ENCODE measurements at regions not wholly inside any gene's neighbourhood (a gene's known extent, or its start where the extent isn't known, plus 50 kb on each side); places are given as distances from the start of the nearest gene placed in this dataset.

- no peak overlapping the region for H3K18ac ChIP-seq (ENCODE audit: low read length)
Measured at GRCh38 chr5:120151825-120152224, 312.3 kb upstream of the PRR16 start.

GRCh38 chr5:120152472-120152871, 311.6 kb upstream of the PRR16 start:
- no peak overlapping the region for H3K14ac ChIP-seq (ENCODE audit: low read length)
- no peak overlapping the region for H3K4me3 ChIP-seq (ENCODE audit: low read depth, low read length)
- H3K27me3 ChIP-seq (ENCODE audit: insufficient read depth, low read length) = no peaks in the 10 kb centered on the region
- H3K4ac ChIP-seq (ENCODE audit: low read depth, low read length) = no peak overlapping the region
- H3K23ac ChIP-seq (ENCODE audit: low read length) = no peak overlapping the region
- no peaks in the 10 kb centered on the region for H3K4me1 ChIP-seq (ENCODE audit: control insufficient read depth in 1 of 2, insufficient read depth in 2 of 2, low read length in 2 of 2)
- no peaks in the 10 kb centered on the region for H3K36me3 ChIP-seq (ENCODE audit: control insufficient read depth in 1 of 2, insufficient read depth in 2 of 2, low read length in 2 of 2)
- H2BK12ac ChIP-seq (ENCODE audit: low read length) = no peak overlapping the region
- H2BK120ac ChIP-seq (ENCODE audit: insufficient read depth, low read length, poor library complexity) = no peak overlapping the region
- no peak overlapping the region for H2BK5ac ChIP-seq (ENCODE audit: low read depth, low read length, poor library complexity)
- H3K27ac ChIP-seq (ENCODE audit: low read depth, low read length) = no peak overlapping the region
- WGBS (ENCODE audit: extremely low coverage, insufficient coverage, insufficient read length) = no CpG with 5 or more reads among the region's 2 CpGs
- no peaks in the 10 kb centered on the region for H3K9me3 ChIP-seq (ENCODE audit: insufficient read depth, low read depth, low read length)
- no peak overlapping the region for H3K9ac ChIP-seq (ENCODE audit: low read length)
- no peak overlapping the region for H2AFZ ChIP-seq (ENCODE audit: insufficient read depth, low read length, poor library complexity)
- no peak overlapping the region for H3K4me2 ChIP-seq (ENCODE audit: low read length)
- H2AK5ac ChIP-seq (ENCODE audit: low read length) = no peak overlapping the region
- no peaks in the 10 kb centered on the region for H3K79me1 ChIP-seq (ENCODE audit: low read length)
- no peak overlapping the region for H4K12ac ChIP-seq (ENCODE audit: low read depth, low read length)
- no peak overlapping the region for H4K8ac ChIP-seq (ENCODE audit: low read depth, low read length)
- H3K79me2 ChIP-seq (ENCODE audit: control insufficient read depth, insufficient read depth, low read length, poor library complexity) = no peaks in the 10 kb centered on the region
- peak; percentile 30 to 63 for DNase-seq
- no peak overlapping the region for H4K91ac ChIP-seq (ENCODE audit: low read depth, low read length)
- H3K18ac ChIP-seq (ENCODE audit: low read length) = no peak overlapping the region

More at GRCh38 chr5:120151825-120152224, 312.3 kb upstream of the PRR16 start:
- no peaks in the 10 kb centered on the region for H3K4me1 ChIP-seq (ENCODE audit: control insufficient read depth in 1 of 2, insufficient read depth in 2 of 2, low read length in 2 of 2)
- H2AFZ ChIP-seq (ENCODE audit: insufficient read depth, low read length, poor library complexity) = no peak overlapping the region
- H2BK120ac ChIP-seq (ENCODE audit: insufficient read depth, low read length, poor library complexity) = no peak overlapping the region
- WGBS (ENCODE audit: extremely low coverage, insufficient coverage, insufficient read length) = no CpG with 5 or more reads among the region's 1 CpG
- H3K23ac ChIP-seq (ENCODE audit: low read length) = no peak overlapping the region
- no peak overlapping the region for H3K27ac ChIP-seq (ENCODE audit: low read depth, low read length)
- H2BK5ac ChIP-seq (ENCODE audit: low read depth, low read length, poor library complexity) = no peak overlapping the region
- H3K36me3 ChIP-seq (ENCODE audit: control insufficient read depth in 1 of 2, insufficient read depth in 2 of 2, low read length in 2 of 2) = no peaks in the 10 kb centered on the region
- H3K4me2 ChIP-seq (ENCODE audit: low read length) = no peak overlapping the region
- no peak overlapping the region for H3K14ac ChIP-seq (ENCODE audit: low read length)
- no peaks in the 10 kb centered on the region for H3K27me3 ChIP-seq (ENCODE audit: insufficient read depth, low read length)
- no peak overlapping the region for H3K4me3 ChIP-seq (ENCODE audit: low read depth, low read length)
- no peak overlapping the region for H3K9ac ChIP-seq (ENCODE audit: low read length)
- H3K4ac ChIP-seq (ENCODE audit: low read depth, low read length) = no peak overlapping the region
- no peaks in the 10 kb centered on the region for H3K79me2 ChIP-seq (ENCODE audit: control insufficient read depth, insufficient read depth, low read length, poor library complexity)
- no peak for DNase-seq
- H2BK12ac ChIP-seq (ENCODE audit: low read length) = no peak overlapping the region
- no peak overlapping the region for H4K12ac ChIP-seq (ENCODE audit: low read depth, low read length)
- no peak overlapping the region for H4K91ac ChIP-seq (ENCODE audit: low read depth, low read length)
- no peaks in the 10 kb centered on the region for H3K9me3 ChIP-seq (ENCODE audit: insufficient read depth, low read depth, low read length)
- H4K8ac ChIP-seq (ENCODE audit: low read depth, low read length) = no peak overlapping the region
- no peaks in the 10 kb centered on the region for H3K79me1 ChIP-seq (ENCODE audit: low read length)
- H2AK5ac ChIP-seq (ENCODE audit: low read length) = no peak overlapping the region

- Histone ChIP-seq H3K4me1 (ENCODE audit: control insufficient read depth in 1 of 2, insufficient read depth in 2 of 2, low read length in 2 of 2) (no peaks in the 10 kb centered on the region), H3K79me1 (ENCODE audit: low read length) (no peaks in the 10 kb centered on the region), H2AK5ac (ENCODE audit: low read length) (no peak overlapping the region), H4K12ac (ENCODE audit: low read depth, low read length) (no peak overlapping the region), H4K91ac (ENCODE audit: low read depth, low read length) (no peak overlapping the region), H3K23ac (ENCODE audit: low read length) (no peak overlapping the region), H3K36me3 (ENCODE audit: control insufficient read depth in 1 of 2, insufficient read depth in 2 of 2, low read length in 2 of 2) (no peaks in the 10 kb centered on the region), H3K4me2 (ENCODE audit: low read length) (no peak overlapping the region), H3K18ac (ENCODE audit: low read length) (no peak overlapping the region), H3K9me3 (ENCODE audit: insufficient read depth, low read depth, low read length) (no peaks in the 10 kb centered on the region), H3K27ac (ENCODE audit: low read depth, low read length) (no peak overlapping the region), H3K14ac (ENCODE audit: low read length) (no peak overlapping the region), H3K79me2 (ENCODE audit: control insufficient read depth, insufficient read depth, low read length, poor library complexity) (no peaks in the 10 kb centered on the region), H3K27me3 (ENCODE audit: insufficient read depth, low read length) (no peaks in the 10 kb centered on the region), H2BK5ac (ENCODE audit: low read depth, low read length, poor library complexity) (no peak overlapping the region), H3K9ac (ENCODE audit: low read length) (no peak overlapping the region), H2AFZ (ENCODE audit: insufficient read depth, low read length, poor library complexity) (no peak overlapping the region), H4K8ac (ENCODE audit: low read depth, low read length) (no peak overlapping the region), H3K4me3 (ENCODE audit: low read depth, low read length) (no peak overlapping the region), H2BK120ac (ENCODE audit: insufficient read depth, low read length, poor library complexity) (no peak overlapping the region), H2BK12ac (ENCODE audit: low read length) (no peak overlapping the region), H3K4ac (ENCODE audit: low read depth, low read length) (no peak overlapping the region)
- peak in 1 of 2 donors; percentile 33 for DNase-seq
- no CpG with 5 or more reads among the region's 4 CpGs for WGBS (ENCODE audit: extremely low coverage, insufficient coverage, insufficient read length)
Measured at GRCh38 chr5:120152931-120153330, 311.2 kb upstream of the PRR16 start.

- Histone ChIP-seq H3K9me3 (ENCODE audit: insufficient read depth, low read depth, low read length) (no peaks in the 10 kb centered on the region), H3K9ac (ENCODE audit: low read length) (no peak overlapping the region), H4K8ac (ENCODE audit: low read depth, low read length) (no peak overlapping the region), H3K27me3 (ENCODE audit: insufficient read depth, low read length) (no peaks in the 10 kb centered on the region), H3K4me1 (ENCODE audit: control insufficient read depth in 1 of 2, insufficient read depth in 2 of 2, low read length in 2 of 2) (no peaks in the 10 kb centered on the region), H2BK120ac (ENCODE audit: insufficient read depth, low read length, poor library complexity) (no peak overlapping the region), H4K12ac (ENCODE audit: low read depth, low read length) (no peak overlapping the region), H3K4me2 (ENCODE audit: low read length) (no peak overlapping the region), H3K36me3 (ENCODE audit: control insufficient read depth in 1 of 2, insufficient read depth in 2 of 2, low read length in 2 of 2) (no peaks in the 10 kb centered on the region), H2AK5ac (ENCODE audit: low read length) (no peak overlapping the region), H2BK12ac (ENCODE audit: low read length) (no peak overlapping the region), H3K79me2 (ENCODE audit: control insufficient read depth, insufficient read depth, low read length, poor library complexity) (no peaks in the 10 kb centered on the region), H4K91ac (ENCODE audit: low read depth, low read length) (no peak overlapping the region), H3K4ac (ENCODE audit: low read depth, low read length) (no peak overlapping the region), H2BK5ac (ENCODE audit: low read depth, low read length, poor library complexity) (no peak overlapping the region), H3K23ac (ENCODE audit: low read length) (no peak overlapping the region), H3K4me3 (ENCODE audit: low read depth, low read length) (no peak overlapping the region), H3K79me1 (ENCODE audit: low read length) (no peaks in the 10 kb centered on the region), H3K14ac (ENCODE audit: low read length) (no peak overlapping the region), H3K27ac (ENCODE audit: low read depth, low read length) (no peak overlapping the region), H2AFZ (ENCODE audit: insufficient read depth, low read length, poor library complexity) (no peak overlapping the region), H3K18ac (ENCODE audit: low read length) (no peak overlapping the region)
- no CpG with 5 or more reads among the region's 2 CpGs for WGBS (ENCODE audit: extremely low coverage, insufficient coverage, insufficient read length)
- no peak for DNase-seq
Measured at GRCh38 chr5:120153551-120153950, 310.5 kb upstream of the PRR16 start.

All from trophoblast cell (in vitro differentiated cells and primary cell).